ENCODE measurements at regions not wholly inside any gene's neighbourhood (a gene's known extent, or its start where the extent isn't known, plus 50 kb on each side); places are given as distances from the start of the nearest gene placed in this dataset.

DNA sequence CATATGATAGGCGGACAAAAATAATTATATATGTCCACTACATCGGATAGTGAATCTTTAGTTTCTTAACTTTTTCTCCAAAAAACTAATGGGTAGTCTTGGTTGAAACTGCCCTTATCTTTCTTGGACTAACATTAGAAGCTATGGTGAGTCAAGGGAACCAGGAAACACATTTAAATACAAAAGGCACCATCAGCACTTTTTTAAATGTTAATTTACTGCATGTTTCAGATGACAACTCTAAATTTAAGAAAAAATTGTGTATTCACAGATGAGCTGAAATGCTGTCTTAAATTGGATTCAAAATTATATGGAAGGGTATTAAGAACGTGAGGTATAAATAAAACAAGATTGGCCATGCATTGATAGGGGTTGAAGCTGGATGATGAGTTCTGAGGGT lies 75.6 kb upstream of the CERS6 start:
- no peak for DNase-seq

DNA sequence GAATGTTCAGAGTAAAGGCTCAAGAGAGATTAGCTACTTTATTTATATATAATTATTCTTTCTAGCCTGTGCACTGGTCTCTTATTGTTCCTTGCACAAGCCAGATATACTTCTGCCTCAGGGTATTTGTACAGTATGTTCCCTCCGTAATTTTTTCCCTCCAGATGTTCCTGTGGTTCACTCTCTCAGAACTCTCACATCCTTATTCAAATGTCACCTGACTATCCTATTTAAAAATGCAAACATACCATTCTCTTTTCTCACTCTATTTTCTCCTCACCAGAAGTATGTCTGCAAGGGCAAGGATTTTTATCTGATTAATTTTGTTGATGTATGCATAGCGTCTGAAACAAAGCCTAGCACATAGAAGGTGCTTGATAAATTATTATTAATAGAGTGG lies 64.0 kb upstream of the CERS6 start:
- DNase-seq = no peak

DNA sequence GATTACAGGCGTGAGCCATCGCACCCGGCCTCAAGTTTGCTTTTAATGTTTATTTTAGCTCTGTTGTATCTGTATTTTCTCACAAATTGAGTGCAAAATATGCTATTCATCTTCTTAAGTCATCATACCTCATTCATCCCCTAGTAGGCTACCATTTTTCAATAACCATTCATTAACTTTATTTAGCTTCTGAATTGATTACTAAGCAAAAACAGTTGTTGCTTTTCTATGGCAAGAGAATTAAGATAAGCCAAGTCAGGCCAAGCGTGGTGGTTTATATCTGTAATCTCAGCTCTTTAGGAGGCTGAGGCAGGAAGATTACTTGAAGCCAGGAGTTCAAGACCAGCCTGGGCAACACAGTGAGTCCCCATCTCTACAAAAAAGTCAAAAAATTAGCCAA lies 63.3 kb upstream of the CERS6 start:
- no peak for DNase-seq

DNA sequence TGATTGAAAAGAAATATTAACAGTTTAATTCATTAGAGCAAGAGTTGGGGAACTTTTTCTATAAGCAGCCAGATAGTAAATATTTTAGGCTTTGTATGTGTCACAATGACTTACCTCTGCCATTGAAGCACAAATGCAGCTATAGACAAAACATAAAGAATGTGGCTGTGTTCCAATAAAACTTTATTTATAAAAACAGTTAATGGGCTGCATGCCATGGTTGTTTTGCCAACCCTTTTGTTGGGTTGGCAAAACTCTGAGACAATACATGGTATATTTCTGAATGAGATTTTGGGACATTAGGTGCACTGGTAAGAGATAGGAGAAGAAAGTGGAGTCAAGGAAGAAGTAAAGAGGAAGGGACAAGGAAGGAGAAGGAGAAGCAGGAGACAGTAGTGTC lies 61.8 kb upstream of the CERS6 start:
- DNase-seq = no peak

GRCh38 chr2:168396131-168396530 lies 59.9 kb upstream of the CERS6 start:
- no peak for DNase-seq

DNA sequence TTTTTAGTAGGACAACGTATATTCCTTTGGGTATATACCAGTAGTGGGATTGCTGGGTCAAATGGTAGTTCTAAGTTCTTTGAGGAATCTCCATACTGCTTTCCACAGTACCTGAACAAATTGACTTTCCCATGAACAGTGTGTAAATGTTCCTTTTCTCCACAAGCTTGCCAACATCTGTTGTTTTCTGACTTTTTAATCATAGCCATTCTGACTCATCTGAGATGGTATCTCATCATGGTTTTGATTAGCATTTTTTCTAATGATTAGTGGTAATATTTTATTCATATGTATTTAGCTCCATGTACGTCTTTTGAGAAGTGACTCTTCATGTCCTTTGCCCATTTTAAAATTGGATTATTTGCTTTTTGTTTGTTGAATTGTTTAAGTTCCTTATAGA lies 58.4 kb upstream of the CERS6 start:
- DNase-seq = no peak

- no peak for DNase-seq
Observed at GRCh38 chr2:168401048-168401556, 55.0 kb upstream of the CERS6 start.

GRCh38 chr2:168401771-168402170 lies 54.3 kb upstream of the CERS6 start:
- no peak for DNase-seq

DNA sequence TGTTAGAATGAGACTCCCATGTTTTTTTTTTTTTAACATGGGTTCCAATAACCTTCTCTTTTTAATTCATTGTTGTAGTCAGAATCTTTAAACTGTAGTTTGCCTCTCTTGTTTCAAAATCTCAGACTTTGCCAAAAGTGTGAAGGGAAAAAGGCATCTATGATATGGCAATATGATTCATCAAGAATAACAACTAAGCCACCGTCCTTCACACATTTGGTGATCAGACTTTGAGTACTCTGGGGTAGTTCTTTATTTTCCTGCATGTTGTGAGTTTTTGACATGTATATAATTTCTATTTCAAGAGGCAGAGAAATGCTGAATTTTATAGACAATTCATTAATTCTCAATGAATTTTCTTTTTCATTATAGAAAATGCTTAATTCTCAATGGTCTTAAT lies 53.5 kb upstream of the CERS6 start:
- no peak for DNase-seq

DNA sequence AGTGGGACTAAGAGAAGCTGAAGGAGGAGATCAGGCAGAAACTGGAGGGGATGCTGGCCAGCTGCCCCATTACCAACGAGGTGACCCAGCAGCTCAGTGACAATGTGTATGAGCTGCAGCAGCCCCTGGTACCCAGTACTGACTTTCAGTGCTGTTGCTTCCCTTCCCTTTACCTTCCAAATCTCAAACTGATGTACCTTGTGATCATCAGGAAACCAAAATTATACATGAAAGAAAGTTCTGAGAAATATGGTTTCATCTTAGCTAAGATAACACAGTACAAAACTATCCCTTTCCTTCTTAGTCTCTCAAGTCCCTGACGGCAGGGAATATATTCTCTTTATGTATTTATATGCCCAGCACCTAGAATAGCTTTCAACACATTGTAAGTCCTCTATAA lies 52.3 kb upstream of the CERS6 start:
- DNase-seq = no peak

DNA sequence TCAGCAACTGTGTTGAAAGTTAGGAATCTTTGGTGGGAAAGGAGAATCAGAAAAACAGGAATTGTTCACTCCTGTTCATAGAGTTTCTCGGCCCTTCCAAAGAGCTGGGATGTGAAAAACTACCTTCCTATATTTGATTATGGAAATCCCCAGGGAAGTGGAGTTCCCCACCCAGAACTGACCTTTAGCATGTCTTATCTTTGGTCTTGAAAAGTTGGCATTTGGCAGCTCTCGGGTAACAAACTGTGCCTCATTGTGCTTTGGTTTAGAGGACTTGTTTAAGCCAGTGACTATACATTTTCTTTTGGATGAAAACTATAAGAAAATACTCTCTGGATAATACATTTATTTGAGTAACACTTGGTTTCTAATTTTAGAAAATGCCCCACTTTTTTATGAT lies 51.3 kb upstream of the CERS6 start:
- DNase-seq = no peak

Data from CD4-positive, alpha-beta T cell treated with Interferon alpha-2 for 1 hour (primary cell).